ENCODE measurements at regions not wholly inside any gene's neighbourhood (a gene's known extent, or its start where the extent isn't known, plus 50 kb on each side); places are given as distances from the start of the nearest gene placed in this dataset.

GRCh38 chr2:15720561-15721307 lies 129.1 kb downstream of the DDX1 start:
- Mint-ChIP-seq H3K4me3 (no peak overlapping the region), H3K9me3 (no peaks in the 10 kb centered on the region), H3K27me3 (no peaks in the 10 kb centered on the region), H3K27ac (no peak overlapping the region), H3K4me1 (ENCODE audit: low read depth) (no peaks in the 10 kb centered on the region), H3K36me3 (ENCODE audit: low read depth) (no peaks in the 10 kb centered on the region)
- DNase-seq (no peak), ATAC-seq (no peak)
- POLR2A ChIA-PET, result interaction anchor here (0.6 kb wide), 1 partner anchor 165 kb away, joined by 3 read pairs; no protein-coding TSS in a partner anchor
- intact Hi-C loops (cut with micrococcal nuclease), result no loop called here
- TF ChIP-seq CTCF (IDR thresholded peaks at IDR 0.05), result no peak
- CTCF ChIA-PET, result no interaction called here

GRCh38 chr2:15721411-15722067 lies 129.9 kb downstream of the DDX1 start:
- Mint-ChIP-seq H3K27me3 (no peaks in the 10 kb centered on the region), H3K4me1 (ENCODE audit: low read depth) (no peaks in the 10 kb centered on the region), H3K4me3 (no peak overlapping the region), H3K9me3 (no peaks in the 10 kb centered on the region), H3K36me3 (ENCODE audit: low read depth) (no peaks in the 10 kb centered on the region), H3K27ac (no peak overlapping the region)
- POLR2A ChIA-PET, result no interaction called here
- DNase-seq, result no peak
- CTCF ChIA-PET, result no interaction called here
- intact Hi-C loops (cut with micrococcal nuclease), result no loop called here
- no peak for ATAC-seq
- no peak for TF ChIP-seq CTCF (IDR thresholded peaks at IDR 0.05)

GRCh38 chr2:15722980-15723379 lies 131.3 kb downstream of the DDX1 start:
- intact Hi-C loops (cut with micrococcal nuclease), result no loop called here
- no peak for ATAC-seq
- no peak overlapping the region for H3K27ac Mint-ChIP-seq
- DNase-seq, result no peak
- ChIA-PET CTCF (no interaction called here), POLR2A (no interaction called here)
- no peak overlapping the region for H3K4me3 Mint-ChIP-seq
- no peaks in the 10 kb centered on the region for H3K27me3 Mint-ChIP-seq
- no peaks in the 10 kb centered on the region for H3K9me3 Mint-ChIP-seq
- no peaks in the 10 kb centered on the region for H3K4me1 Mint-ChIP-seq (ENCODE audit: low read depth)
- no peak for TF ChIP-seq CTCF (IDR thresholded peaks at IDR 0.05)
- H3K36me3 Mint-ChIP-seq (ENCODE audit: low read depth), result no peaks in the 10 kb centered on the region

GRCh38 chr2:15724235-15724634 lies 132.6 kb downstream of the DDX1 start:
- H3K4me1 Mint-ChIP-seq (ENCODE audit: low read depth), result no peaks in the 10 kb centered on the region
- H3K36me3 Mint-ChIP-seq (ENCODE audit: low read depth), result no peaks in the 10 kb centered on the region
- intact Hi-C loops (cut with micrococcal nuclease), result no loop called here
- POLR2A ChIA-PET, result no interaction called here
- no peak overlapping the region for H3K27ac Mint-ChIP-seq
- no peaks in the 10 kb centered on the region for H3K9me3 Mint-ChIP-seq
- DNase-seq (no peak), ATAC-seq (no peak)
- CTCF ChIA-PET, result no interaction called here
- peaks cover 2% of the 10 kb centered on the region for H3K27me3 Mint-ChIP-seq
- no peak for TF ChIP-seq CTCF (IDR thresholded peaks at IDR 0.05)
- H3K4me3 Mint-ChIP-seq, result no peak overlapping the region

GRCh38 chr2:15725101-15725781 lies 133.6 kb downstream of the DDX1 start:
- peaks cover 2% of the 10 kb centered on the region for H3K27me3 Mint-ChIP-seq
- H3K9me3 Mint-ChIP-seq, result no peaks in the 10 kb centered on the region
- intact Hi-C loops (cut with micrococcal nuclease), result no loop called here
- ATAC-seq, result no peak
- ChIA-PET CTCF (no interaction called here), POLR2A (no interaction called here)
- no peak overlapping the region for H3K4me3 Mint-ChIP-seq
- no peaks in the 10 kb centered on the region for H3K4me1 Mint-ChIP-seq (ENCODE audit: low read depth)
- no peak for TF ChIP-seq CTCF (IDR thresholded peaks at IDR 0.05)
- no peak overlapping the region for H3K27ac Mint-ChIP-seq
- no peaks in the 10 kb centered on the region for H3K36me3 Mint-ChIP-seq (ENCODE audit: low read depth)
- DNase-seq, result no peak

Measured in activated CD8-positive, alpha-beta T cell treated with anti-CD3 and anti-CD28 coated beads for 36 hours (primary cell).